ENCODE measurements at regions not wholly inside any gene's neighbourhood (a gene's known extent, or its start where the extent isn't known, plus 50 kb on each side); places are given as distances from the start of the nearest gene placed in this dataset.

GRCh38 chr20:57102566-57102965, 163.9 kb downstream of the BMP7 start:
- Histone ChIP-seq H3K4me3 (replicated peaks; ENCODE audit: low read depth, low read length) (no peak overlapping the region), H3K36me3 (ENCODE audit: control insufficient read depth, insufficient read depth, low read length) (no peaks in the 10 kb centered on the region), H3K27me3 (replicated peaks; ENCODE audit: control insufficient read depth, insufficient read depth, low read length) (no peaks in the 10 kb centered on the region)
- no peak for DNase-seq (ENCODE audit: extremely low read depth, insufficient read length)
- TF ChIP-seq CTCF (IDR thresholded peaks at IDR 0.05; ENCODE audit: insufficient read depth, low read length, poor library complexity, severe bottlenecking): no peak

GRCh38 chr20:57103146-57103800, 163.2 kb downstream of the BMP7 start:
- Histone ChIP-seq H3K36me3 (ENCODE audit: control insufficient read depth, insufficient read depth, low read length) (no peaks in the 10 kb centered on the region), H3K27me3 (replicated peaks; ENCODE audit: control insufficient read depth, insufficient read depth, low read length) (no peaks in the 10 kb centered on the region), H3K4me3 (replicated peaks; ENCODE audit: low read depth, low read length) (no peak overlapping the region)
- no peak for DNase-seq (ENCODE audit: extremely low read depth, insufficient read length)
- TF ChIP-seq CTCF (IDR thresholded peaks at IDR 0.05; ENCODE audit: insufficient read depth, low read length, poor library complexity, severe bottlenecking): no peak

GRCh38 chr20:57104113-57104512, 162.3 kb downstream of the BMP7 start:
- Histone ChIP-seq H3K27me3 (replicated peaks; ENCODE audit: control insufficient read depth, insufficient read depth, low read length) (no peaks in the 10 kb centered on the region), H3K4me3 (replicated peaks; ENCODE audit: low read depth, low read length) (no peak overlapping the region), H3K36me3 (ENCODE audit: control insufficient read depth, insufficient read depth, low read length) (no peaks in the 10 kb centered on the region)
- no peak for TF ChIP-seq CTCF (IDR thresholded peaks at IDR 0.05; ENCODE audit: insufficient read depth, low read length, poor library complexity, severe bottlenecking)
- DNase-seq (ENCODE audit: extremely low read depth, insufficient read length): no peak

- DNase-seq (ENCODE audit: extremely low read depth, insufficient read length): no peak
- TF ChIP-seq CTCF (IDR thresholded peaks at IDR 0.05; ENCODE audit: insufficient read depth, low read length, poor library complexity, severe bottlenecking): no peak
- Histone ChIP-seq H3K27me3 (replicated peaks; ENCODE audit: control insufficient read depth, insufficient read depth, low read length) (no peaks in the 10 kb centered on the region; the same call in 1 of the 2 replicates), H3K4me3 (replicated peaks; ENCODE audit: low read depth, low read length) (no peak overlapping the region), H3K36me3 (ENCODE audit: control insufficient read depth, insufficient read depth, low read length) (no peaks in the 10 kb centered on the region)
Measured at GRCh38 chr20:57104651-57105204, 161.7 kb downstream of the BMP7 start.

- Histone ChIP-seq H3K4me3 (replicated peaks; ENCODE audit: low read depth, low read length) (no peak overlapping the region), H3K36me3 (ENCODE audit: control insufficient read depth, insufficient read depth, low read length) (no peaks in the 10 kb centered on the region), H3K27me3 (replicated peaks; ENCODE audit: control insufficient read depth, insufficient read depth, low read length) (no peaks in the 10 kb centered on the region; the same call in 1 of the 2 replicates)
- no peak for TF ChIP-seq CTCF (IDR thresholded peaks at IDR 0.05; ENCODE audit: insufficient read depth, low read length, poor library complexity, severe bottlenecking)
- no peak for DNase-seq (ENCODE audit: extremely low read depth, insufficient read length)
Measured at GRCh38 chr20:57106030-57106682, 160.3 kb downstream of the BMP7 start.

Data from GM06990 (cell line).